ENCODE measurements at regions not wholly inside any gene's neighbourhood (a gene's known extent, or its start where the extent isn't known, plus 50 kb on each side); places are given as distances from the start of the nearest gene placed in this dataset.

- TF ChIP-seq EZH2phosphoT487 (conservative IDR thresholded peaks at IDR 0.05; ENCODE audit: low read length): no peak
Observed at GRCh38 chr6:163922562-163922961, 508.0 kb downstream of the QKI start.

GRCh38 chr6:163919652-163920051 lies 505.1 kb downstream of the QKI start:
- Histone ChIP-seq H3K27me3 (ENCODE audit: low read length) (no peaks in the 10 kb centered on the region), H3K79me2 (ENCODE audit: insufficient read depth, low read length) (no peaks in the 10 kb centered on the region), H4K20me1 (ENCODE audit: low read depth, low read length) (no peaks in the 10 kb centered on the region), H3K9ac (ENCODE audit: low read length) (no peak overlapping the region), H3K9me2 (replicated peaks; ENCODE audit: insufficient read depth, low read length) (no peaks in the 10 kb centered on the region), H3K4me3 (ENCODE audit: insufficient read depth, low read length, poor library complexity, severe bottlenecking) (no peak overlapping the region), H3K36me3 (ENCODE audit: low read length) (no peaks in the 10 kb centered on the region), H3K4me2 (ENCODE audit: low read depth, low read length, poor library complexity, severe bottlenecking) (no peak overlapping the region), H3K9me3 (ENCODE audit: insufficient read depth, low read length) (no peaks in the 10 kb centered on the region), H2AFZ (ENCODE audit: low read depth, low read length, severe bottlenecking) (no peak overlapping the region), H3K27ac (ENCODE audit: low read depth, low read length) (no peak overlapping the region), H3F3A (ENCODE audit: insufficient read depth) (no peaks in the 10 kb centered on the region)
- TF ChIP-seq CTCF (IDR thresholded peaks at IDR 0.05; ENCODE audit: insufficient read depth, low read length, poor library complexity, severe bottlenecking) (no peak), EZH2phosphoT487 (conservative IDR thresholded peaks at IDR 0.05; ENCODE audit: low read length) (no peak)

More at GRCh38 chr6:163922562-163922961, 508.0 kb downstream of the QKI start:
- Histone ChIP-seq H3K4me3 (ENCODE audit: insufficient read depth, low read length, poor library complexity, severe bottlenecking) (no peak overlapping the region), H2AFZ (ENCODE audit: low read depth, low read length, severe bottlenecking) (no peak overlapping the region), H3K36me3 (ENCODE audit: low read length) (no peaks in the 10 kb centered on the region), H3F3A (ENCODE audit: insufficient read depth) (no peaks in the 10 kb centered on the region), H3K9me3 (ENCODE audit: insufficient read depth, low read length) (no peaks in the 10 kb centered on the region), H3K4me2 (ENCODE audit: low read depth, low read length, poor library complexity, severe bottlenecking) (no peak overlapping the region), H3K79me2 (ENCODE audit: insufficient read depth, low read length) (no peaks in the 10 kb centered on the region), H3K9ac (ENCODE audit: low read length) (no peak overlapping the region), H4K20me1 (ENCODE audit: low read depth, low read length) (no peaks in the 10 kb centered on the region), H3K9me2 (replicated peaks; ENCODE audit: insufficient read depth, low read length) (no peaks in the 10 kb centered on the region), H3K27ac (ENCODE audit: low read depth, low read length) (no peak overlapping the region), H3K27me3 (ENCODE audit: low read length) (no peaks in the 10 kb centered on the region)

- Histone ChIP-seq H3F3A (ENCODE audit: insufficient read depth) (no peaks in the 10 kb centered on the region), H3K9me2 (replicated peaks; ENCODE audit: insufficient read depth, low read length) (no peaks in the 10 kb centered on the region), H3K4me3 (ENCODE audit: insufficient read depth, low read length, poor library complexity, severe bottlenecking) (no peak overlapping the region), H3K36me3 (ENCODE audit: low read length) (no peaks in the 10 kb centered on the region), H3K9ac (ENCODE audit: low read length) (no peak overlapping the region), H3K79me2 (ENCODE audit: insufficient read depth, low read length) (no peaks in the 10 kb centered on the region), H3K27ac (ENCODE audit: low read depth, low read length) (no peak overlapping the region), H3K4me2 (ENCODE audit: low read depth, low read length, poor library complexity, severe bottlenecking) (no peak overlapping the region), H4K20me1 (ENCODE audit: low read depth, low read length) (no peaks in the 10 kb centered on the region), H3K27me3 (ENCODE audit: low read length) (no peaks in the 10 kb centered on the region), H3K9me3 (ENCODE audit: insufficient read depth, low read length) (no peaks in the 10 kb centered on the region), H2AFZ (ENCODE audit: low read depth, low read length, severe bottlenecking) (no peak overlapping the region)
- TF ChIP-seq EZH2phosphoT487 (conservative IDR thresholded peaks at IDR 0.05; ENCODE audit: low read length) (no peak), CTCF (IDR thresholded peaks at IDR 0.05; ENCODE audit: insufficient read depth, low read length, poor library complexity, severe bottlenecking) (no peak)
Observed at GRCh38 chr6:163916315-163917081, 502.0 kb downstream of the QKI start.

- Histone ChIP-seq H2AFZ (ENCODE audit: low read depth, low read length, severe bottlenecking) (no peak overlapping the region), H3K4me2 (ENCODE audit: low read depth, low read length, poor library complexity, severe bottlenecking) (no peak overlapping the region), H3K9me3 (ENCODE audit: insufficient read depth, low read length) (no peaks in the 10 kb centered on the region), H3K9ac (ENCODE audit: low read length) (no peak overlapping the region), H3K9me2 (replicated peaks; ENCODE audit: insufficient read depth, low read length) (no peaks in the 10 kb centered on the region), H3K27ac (ENCODE audit: low read depth, low read length) (no peak overlapping the region), H3K4me3 (ENCODE audit: insufficient read depth, low read length, poor library complexity, severe bottlenecking) (no peak overlapping the region), H3F3A (ENCODE audit: insufficient read depth) (no peaks in the 10 kb centered on the region), H4K20me1 (ENCODE audit: low read depth, low read length) (no peaks in the 10 kb centered on the region), H3K27me3 (ENCODE audit: low read length) (no peaks in the 10 kb centered on the region), H3K36me3 (ENCODE audit: low read length) (no peaks in the 10 kb centered on the region), H3K79me2 (ENCODE audit: insufficient read depth, low read length) (no peaks in the 10 kb centered on the region)
- TF ChIP-seq EZH2phosphoT487 (conservative IDR thresholded peaks at IDR 0.05; ENCODE audit: low read length) (no peak), CTCF (IDR thresholded peaks at IDR 0.05; ENCODE audit: insufficient read depth, low read length, poor library complexity, severe bottlenecking) (no peak)
Observed at GRCh38 chr6:163915131-163915530, 500.6 kb downstream of the QKI start.
